ENCODE measurements at regions not wholly inside any gene's neighbourhood (a gene's known extent, or its start where the extent isn't known, plus 50 kb on each side); places are given as distances from the start of the nearest gene placed in this dataset.

- TF ChIP-seq MAFK (IDR thresholded peaks at IDR 0.05; ENCODE audit: partially characterized antibody) (no peak), CTCF (IDR thresholded peaks at IDR 0.05) (no peak), CBX2 (IDR thresholded peaks at IDR 0.05; ENCODE audit: borderline replicate concordance, low read depth) (no peak), RFX5 (IDR thresholded peaks at IDR 0.05) (no peak)
Measured at GRCh38 chr18:64618390-64618789, 469.5 kb upstream of the LINC00305 start.
